WTC11 (cell line): ENCODE measurements at regions not wholly inside any gene's neighbourhood (a gene's known extent, or its start where the extent isn't known, plus 50 kb on each side); places are given as distances from the start of the nearest gene placed in this dataset.
A peak's percentile ranks its signal among the peaks of the same experiment; 100 is the strongest.

ENCODE experiments used
- ATAC-seq: fragments of 200-7000 bp; cut with Tn5 transposase; 2 replicates; pipeline ENCODE4 v1.10.0; 2021; ENCODE audit warnings: mild to moderate bottlenecking, moderate library complexity
- CTCF ChIA-PET: fragments of 300-600 bp; sonication (Branson Sonifier 250); formaldehyde crosslinking; loops from one replicate; lab custom pipeline; 2021; ENCODE audit warnings: antibody characterized with exemption; lab: Charles Lee
- POLR2A ChIA-PET: fragments of 350-600 bp; sonication (Branson Sonifier 250); formaldehyde crosslinking; loops from one replicate; lab custom pipeline; 2021; ENCODE audit warnings: antibody characterized with exemption; lab: Charles Lee
- DNase-seq: peaks from one replicate; pipeline ENCODE4 v3.0.0; 2021; ENCODE audit warnings: low spot score
- H3K27ac Mint-ChIP-seq: 2 replicates; pipeline ENCODE4 v1.8.0; 2021; ENCODE audit warnings: mixed read lengths
- H3K27me3 Mint-ChIP-seq: 2 replicates; pipeline ENCODE4 v1.8.0; 2021; ENCODE audit warnings: low read depth, mild to moderate bottlenecking, moderate library complexity, mixed read lengths
- H3K36me3 Mint-ChIP-seq: 2 replicates; pipeline ENCODE4 v1.8.0; 2021; ENCODE audit warnings: mixed read lengths
- H3K4me1 Mint-ChIP-seq: 2 replicates; pipeline ENCODE4 v1.8.0; 2022; ENCODE audit warnings: mixed read lengths
- H3K4me3 Mint-ChIP-seq: 2 replicates; pipeline ENCODE4 v1.8.0; 2021; ENCODE audit warnings: mild to moderate bottlenecking, moderate library complexity, mixed read lengths
- H3K9me3 Mint-ChIP-seq: 2 replicates; pipeline ENCODE4 v1.8.0; 2021; ENCODE audit warnings: mixed read lengths
- ELF4 ChIP-seq: sonication (generic); formaldehyde crosslinking; IDR thresholded peaks from 2 replicates; pipeline ENCODE4 v1.8.1; 2022; ENCODE audit warnings: low read depth, mild to moderate bottlenecking, moderate library complexity, missing genetic modification reagents
- ETV6 ChIP-seq: sonication (generic); formaldehyde crosslinking; IDR thresholded peaks from 2 replicates; pipeline ENCODE4 v1.8.1; 2022; ENCODE audit warnings: mild to moderate bottlenecking, missing genetic modification reagents
- FOXK1 ChIP-seq: sonication (generic); formaldehyde crosslinking; IDR thresholded peaks from 2 replicates; pipeline ENCODE4 v1.8.0; 2022; ENCODE audit warnings: mild to moderate bottlenecking, moderate library complexity, missing genetic modification reagents
- GABPB1 ChIP-seq: sonication (generic); formaldehyde crosslinking; IDR thresholded peaks from 2 replicates; pipeline ENCODE4 v1.8.1; 2023; ENCODE audit warnings: mild to moderate bottlenecking, missing genetic modification reagents
- GRHL2 ChIP-seq: fragments of 250-450 bp; sonication (Bioruptor Pico); IDR thresholded peaks from 2 replicates; pipeline ENCODE4 v1.8.0; 2022; ENCODE audit warnings: mild to moderate bottlenecking, moderate library complexity; ENCODE audit not compliant: insufficient replicate concordance, severe bottlenecking
- HMGA2 ChIP-seq: fragments of 250-450 bp; sonication (Bioruptor Pico); IDR thresholded peaks from 2 replicates; pipeline ENCODE4 v1.4.0; 2021; ENCODE audit warnings: mild to moderate bottlenecking, moderate library complexity
- JAZF1 ChIP-seq: fragments of 250-450 bp; sonication (Bioruptor Pico); IDR thresholded peaks from 2 replicates; pipeline ENCODE4 v1.9.0; 2021; ENCODE audit warnings: moderate library complexity, mild to moderate bottlenecking, inconsistent platforms
- NR2C2 ChIP-seq: sonication (generic); formaldehyde crosslinking; IDR thresholded peaks from 2 replicates; pipeline ENCODE4 v1.8.0; 2022; ENCODE audit warnings: mild to moderate bottlenecking, missing genetic modification reagents
- PRRX2 ChIP-seq: fragments of 250-450 bp; sonication (Bioruptor Pico); IDR thresholded peaks from 2 replicates; pipeline ENCODE4 v1.8.0; 2021; ENCODE audit warnings: mild to moderate bottlenecking
- TP53 ChIP-seq: sonication (generic); formaldehyde crosslinking; IDR thresholded peaks from 2 replicates; pipeline ENCODE4 v1.8.1; 2023; ENCODE audit warnings: mild to moderate bottlenecking, missing genetic modification reagents
- ZBTB21 ChIP-seq: sonication (generic); formaldehyde crosslinking; IDR thresholded peaks from 2 replicates; pipeline ENCODE4 v1.8.1; 2023; ENCODE audit warnings: mild to moderate bottlenecking, missing genetic modification reagents, borderline replicate concordance
- ZNF396 ChIP-seq: fragments of 250-450 bp; sonication (Bioruptor Pico); IDR thresholded peaks from 2 replicates; pipeline ENCODE4 v1.8.0; 2021; ENCODE audit warnings: mild to moderate bottlenecking, moderate library complexity, borderline replicate concordance
- ZNF423 ChIP-seq: fragments of 250-450 bp; sonication (Bioruptor Pico); IDR thresholded peaks from 2 replicates; pipeline ENCODE4 v2.1.2; 2022; ENCODE audit warnings: mild to moderate bottlenecking, moderate library complexity
- TF ChIP-seq, protein P1 (sequence below): sonication (generic); formaldehyde crosslinking; IDR thresholded peaks from 2 replicates; pipeline ENCODE4 v1.8.0; 2022; ENCODE audit warnings: mild to moderate bottlenecking, missing genetic modification reagents
- TF ChIP-seq, protein P2 (sequence below): sonication (generic); formaldehyde crosslinking; IDR thresholded peaks from 2 replicates; pipeline ENCODE4 v1.8.1; 2023; ENCODE audit warnings: mild to moderate bottlenecking, missing genetic modification reagents
- TF ChIP-seq, protein P3 (sequence below): sonication (generic); formaldehyde crosslinking; IDR thresholded peaks from 2 replicates; pipeline ENCODE4 v1.8.0; 2023; ENCODE audit warnings: missing genetic modification reagents
- TF ChIP-seq, protein P4 (sequence below): sonication (generic); formaldehyde crosslinking; IDR thresholded peaks from 2 replicates; pipeline ENCODE4 v1.8.1; 2022; ENCODE audit warnings: low read depth, missing genetic modification reagents, borderline replicate concordance
- TF ChIP-seq, protein P5 (sequence below): sonication (generic); formaldehyde crosslinking; IDR thresholded peaks from 2 replicates; pipeline ENCODE4 v1.8.0; 2022; ENCODE audit warnings: missing genetic modification reagents

DNA sequence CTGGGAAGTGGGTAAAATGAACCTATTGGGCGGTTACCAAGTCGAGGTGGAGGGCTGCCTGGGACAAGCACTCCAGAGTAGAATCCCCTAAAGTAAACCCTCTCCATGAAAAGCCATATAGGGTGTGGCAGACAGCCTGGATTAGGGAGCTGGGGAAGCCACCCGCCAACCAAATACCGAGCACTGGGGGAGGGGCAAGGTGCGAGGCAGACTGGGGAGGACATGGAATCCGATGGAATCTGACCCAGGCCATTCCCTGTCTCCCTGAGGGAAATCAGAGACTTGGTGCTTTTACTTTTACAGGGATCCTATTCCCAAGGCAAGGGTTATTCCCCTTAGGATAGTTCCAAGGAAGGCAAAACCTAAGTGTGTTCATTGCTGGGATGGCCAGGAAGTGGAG lies 130.9 kb upstream of the HSD17B12 start:
- H3K4me3 Mint-ChIP-seq: no peak overlapping the region
- peaks cover 3% of the 10 kb centered on the region; the same call in 1 of the 2 replicates for H3K9me3 Mint-ChIP-seq
- ChIA-PET POLR2A (no interaction called here), CTCF (interaction anchor here (1.3 to 2.1 kb wide), 2 partner anchors 23 to 25 kb away, joined by 3 to 5 read pairs; no protein-coding TSS in a partner anchor)
- H3K4me1 Mint-ChIP-seq: peaks cover 26% of the 10 kb centered on the region
- H3K27me3 Mint-ChIP-seq: peaks cover 71% of the 10 kb centered on the region
- TF ChIP-seq GRHL2 (CRISPR knock-in tag) (no peak), FOXK1 (CRISPR knock-in tag) (no peak), PRRX2 (CRISPR knock-in tag) (no peak), JAZF1 (CRISPR knock-in tag) (no peak), TP53 (CRISPR knock-in tag) (no peak), NR2C2 (CRISPR knock-in tag) (no peak), HMGA2 (CRISPR knock-in tag) (no peak), ELF4 (CRISPR knock-in tag) (no peak), ZNF396 (CRISPR knock-in tag) (no peak), ZNF423 (no peak), ETV6 (CRISPR knock-in tag) (no peak)
- TF ChIP-seq, protein P1, sequence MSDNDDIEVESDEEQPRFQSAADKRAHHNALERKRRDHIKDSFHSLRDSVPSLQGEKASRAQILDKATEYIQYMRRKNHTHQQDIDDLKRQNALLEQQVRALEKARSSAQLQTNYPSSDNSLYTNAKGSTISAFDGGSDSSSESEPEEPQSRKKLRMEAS: no peak
- TF ChIP-seq, protein P2, sequence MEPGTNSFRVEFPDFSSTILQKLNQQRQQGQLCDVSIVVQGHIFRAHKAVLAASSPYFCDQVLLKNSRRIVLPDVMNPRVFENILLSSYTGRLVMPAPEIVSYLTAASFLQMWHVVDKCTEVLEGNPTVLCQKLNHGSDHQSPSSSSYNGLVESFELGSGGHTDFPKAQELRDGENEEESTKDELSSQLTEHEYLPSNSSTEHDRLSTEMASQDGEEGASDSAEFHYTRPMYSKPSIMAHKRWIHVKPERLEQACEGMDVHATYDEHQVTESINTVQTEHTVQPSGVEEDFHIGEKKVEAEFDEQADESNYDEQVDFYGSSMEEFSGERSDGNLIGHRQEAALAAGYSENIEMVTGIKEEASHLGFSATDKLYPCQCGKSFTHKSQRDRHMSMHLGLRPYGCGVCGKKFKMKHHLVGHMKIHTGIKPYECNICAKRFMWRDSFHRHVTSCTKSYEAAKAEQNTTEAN (CRISPR knock-in tag): no peak
- TF ChIP-seq, protein P3, sequence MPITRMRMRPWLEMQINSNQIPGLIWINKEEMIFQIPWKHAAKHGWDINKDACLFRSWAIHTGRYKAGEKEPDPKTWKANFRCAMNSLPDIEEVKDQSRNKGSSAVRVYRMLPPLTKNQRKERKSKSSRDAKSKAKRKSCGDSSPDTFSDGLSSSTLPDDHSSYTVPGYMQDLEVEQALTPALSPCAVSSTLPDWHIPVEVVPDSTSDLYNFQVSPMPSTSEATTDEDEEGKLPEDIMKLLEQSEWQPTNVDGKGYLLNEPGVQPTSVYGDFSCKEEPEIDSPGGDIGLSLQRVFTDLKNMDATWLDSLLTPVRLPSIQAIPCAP (CRISPR knock-in tag): no peak
- TF ChIP-seq, protein P4, sequence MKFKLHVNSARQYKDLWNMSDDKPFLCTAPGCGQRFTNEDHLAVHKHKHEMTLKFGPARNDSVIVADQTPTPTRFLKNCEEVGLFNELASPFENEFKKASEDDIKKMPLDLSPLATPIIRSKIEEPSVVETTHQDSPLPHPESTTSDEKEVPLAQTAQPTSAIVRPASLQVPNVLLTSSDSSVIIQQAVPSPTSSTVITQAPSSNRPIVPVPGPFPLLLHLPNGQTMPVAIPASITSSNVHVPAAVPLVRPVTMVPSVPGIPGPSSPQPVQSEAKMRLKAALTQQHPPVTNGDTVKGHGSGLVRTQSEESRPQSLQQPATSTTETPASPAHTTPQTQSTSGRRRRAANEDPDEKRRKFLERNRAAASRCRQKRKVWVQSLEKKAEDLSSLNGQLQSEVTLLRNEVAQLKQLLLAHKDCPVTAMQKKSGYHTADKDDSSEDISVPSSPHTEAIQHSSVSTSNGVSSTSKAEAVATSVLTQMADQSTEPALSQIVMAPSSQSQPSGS: no peak
- ATAC-seq: peak; percentile 12; the same call in 1 of the 2 replicates
- H3K27ac Mint-ChIP-seq: no peak overlapping the region
- no peaks in the 10 kb centered on the region for H3K36me3 Mint-ChIP-seq
- DNase-seq: peak; percentile 27

DNA sequence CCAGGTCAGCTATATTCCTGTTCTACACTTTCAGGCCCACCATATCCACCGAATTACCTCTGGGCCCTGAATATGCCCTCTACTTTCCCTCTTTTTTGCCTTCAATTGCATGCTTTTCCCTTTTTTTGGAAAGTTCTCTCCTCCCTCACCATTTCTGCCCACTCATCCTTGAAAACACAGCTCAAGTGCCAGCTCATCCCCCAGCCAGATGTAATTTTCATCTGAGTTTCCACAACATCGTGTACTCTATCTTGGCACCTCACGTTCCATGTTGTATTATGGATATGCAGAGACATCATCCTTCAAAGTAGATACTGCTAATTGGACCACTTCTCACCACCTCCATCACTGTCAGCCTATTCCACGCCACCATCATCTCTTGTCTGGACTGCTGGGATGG lies 129.8 kb upstream of the HSD17B12 start:
- no peak overlapping the region for H3K4me3 Mint-ChIP-seq
- H3K27me3 Mint-ChIP-seq: peaks cover 60% of the 10 kb centered on the region
- H3K4me1 Mint-ChIP-seq: peaks cover 33% of the 10 kb centered on the region
- POLR2A ChIA-PET: no interaction called here
- H3K27ac Mint-ChIP-seq: no peak overlapping the region
- no peaks in the 10 kb centered on the region for H3K36me3 Mint-ChIP-seq
- CTCF ChIA-PET: no interaction called here
- peaks cover 3% of the 10 kb centered on the region; the same call in 1 of the 2 replicates for H3K9me3 Mint-ChIP-seq
- TF ChIP-seq GABPB1 (CRISPR knock-in tag) (no peak), ZBTB21 (CRISPR knock-in tag) (no peak)
- TF ChIP-seq, protein P5, sequence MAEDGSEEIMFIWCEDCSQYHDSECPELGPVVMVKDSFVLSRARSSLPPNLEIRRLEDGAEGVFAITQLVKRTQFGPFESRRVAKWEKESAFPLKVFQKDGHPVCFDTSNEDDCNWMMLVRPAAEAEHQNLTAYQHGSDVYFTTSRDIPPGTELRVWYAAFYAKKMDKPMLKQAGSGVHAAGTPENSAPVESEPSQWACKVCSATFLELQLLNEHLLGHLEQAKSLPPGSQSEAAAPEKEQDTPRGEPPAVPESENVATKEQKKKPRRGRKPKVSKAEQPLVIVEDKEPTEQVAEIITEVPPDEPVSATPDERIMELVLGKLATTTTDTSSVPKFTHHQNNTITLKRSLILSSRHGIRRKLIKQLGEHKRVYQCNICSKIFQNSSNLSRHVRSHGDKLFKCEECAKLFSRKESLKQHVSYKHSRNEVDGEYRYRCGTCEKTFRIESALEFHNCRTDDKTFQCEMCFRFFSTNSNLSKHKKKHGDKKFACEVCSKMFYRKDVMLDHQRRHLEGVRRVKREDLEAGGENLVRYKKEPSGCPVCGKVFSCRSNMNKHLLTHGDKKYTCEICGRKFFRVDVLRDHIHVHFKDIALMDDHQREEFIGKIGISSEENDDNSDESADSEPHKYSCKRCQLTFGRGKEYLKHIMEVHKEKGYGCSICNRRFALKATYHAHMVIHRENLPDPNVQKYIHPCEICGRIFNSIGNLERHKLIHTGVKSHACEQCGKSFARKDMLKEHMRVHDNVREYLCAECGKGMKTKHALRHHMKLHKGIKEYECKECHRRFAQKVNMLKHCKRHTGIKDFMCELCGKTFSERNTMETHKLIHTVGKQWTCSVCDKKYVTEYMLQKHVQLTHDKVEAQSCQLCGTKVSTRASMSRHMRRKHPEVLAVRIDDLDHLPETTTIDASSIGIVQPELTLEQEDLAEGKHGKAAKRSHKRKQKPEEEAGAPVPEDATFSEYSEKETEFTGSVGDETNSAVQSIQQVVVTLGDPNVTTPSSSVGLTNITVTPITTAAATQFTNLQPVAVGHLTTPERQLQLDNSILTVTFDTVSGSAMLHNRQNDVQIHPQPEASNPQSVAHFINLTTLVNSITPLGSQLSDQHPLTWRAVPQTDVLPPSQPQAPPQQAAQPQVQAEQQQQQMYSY (CRISPR knock-in tag): no peak
- DNase-seq (no peak), ATAC-seq (no peak)
